Naive thymus-derived CD8-positive, alpha-beta T cell (primary cell): ENCODE measurements at regions not wholly inside any gene's neighbourhood (a gene's known extent, or its start where the extent isn't known, plus 50 kb on each side); places are given as distances from the start of the nearest gene placed in this dataset.
A peak's percentile ranks its signal among the peaks of the same experiment; 100 is the strongest.

ENCODE experiments used
- ATAC-seq, 2 donors: fragments of 150-1000 bp; cut with Tn5 transposase in 1 of 2; sonication (Bioruptor Pico), chemical (Tn5 transposase) in 1 of 2; 1 replicate in 1 of 2; 2 replicates in 1 of 2; pipeline ENCODE4 v1.10.0; 2021; ENCODE audit warnings: mild to moderate bottlenecking in 2 of 2, moderate library complexity in 2 of 2
- POLR2A ChIA-PET: fragments of 350-600 bp; sonication (Branson Sonifier 250); formaldehyde crosslinking; loops from one replicate; lab custom pipeline; 2021; ENCODE audit warnings: antibody characterized with exemption; lab: Charles Lee
- DNase-seq, 10 donors: peaks; one replicate each; pipeline versions ENCODE4 v3.0.0 to v3.0.0-alpha.2; 2020 to 2022
- H3K27ac Mint-ChIP-seq, 10 donors: one replicate each; pipeline ENCODE4 v1.8.0; 2020 to 2022; ENCODE audit warnings: mild to moderate bottlenecking in 10 of 10, mixed read lengths in 10 of 10, moderate library complexity in 4 of 10, inconsistent platforms in 1 of 10
- H3K27me3 Mint-ChIP-seq, 5 donors: one replicate each; pipeline ENCODE4 v1.8.0; 2021 to 2022; ENCODE audit warnings: mixed read lengths in 5 of 5
- H3K36me3 Mint-ChIP-seq, 3 donors: one replicate each; pipeline ENCODE4 v1.8.0; 2020 to 2022; ENCODE audit warnings: mixed read lengths in 3 of 3, mild to moderate bottlenecking in 2 of 3, inconsistent platforms in 1 of 3
- H3K4me1 Mint-ChIP-seq, 4 donors: one replicate each; pipeline ENCODE4 v1.8.0; 2021 to 2022; ENCODE audit warnings: mixed read lengths in 4 of 4
- H3K4me3 Mint-ChIP-seq, 10 donors: one replicate each; pipeline ENCODE4 v1.8.0; 2020 to 2022; ENCODE audit warnings: mild to moderate bottlenecking in 10 of 10, mixed read lengths in 10 of 10, moderate library complexity in 6 of 10, inconsistent platforms in 1 of 10
- H3K9me3 Mint-ChIP-seq, 9 donors: one replicate each; pipeline ENCODE4 v1.8.0; 2020 to 2022; ENCODE audit warnings: mixed read lengths in 9 of 9, mild to moderate bottlenecking in 3 of 9, inconsistent platforms in 1 of 9, moderate library complexity in 1 of 9

DNA sequence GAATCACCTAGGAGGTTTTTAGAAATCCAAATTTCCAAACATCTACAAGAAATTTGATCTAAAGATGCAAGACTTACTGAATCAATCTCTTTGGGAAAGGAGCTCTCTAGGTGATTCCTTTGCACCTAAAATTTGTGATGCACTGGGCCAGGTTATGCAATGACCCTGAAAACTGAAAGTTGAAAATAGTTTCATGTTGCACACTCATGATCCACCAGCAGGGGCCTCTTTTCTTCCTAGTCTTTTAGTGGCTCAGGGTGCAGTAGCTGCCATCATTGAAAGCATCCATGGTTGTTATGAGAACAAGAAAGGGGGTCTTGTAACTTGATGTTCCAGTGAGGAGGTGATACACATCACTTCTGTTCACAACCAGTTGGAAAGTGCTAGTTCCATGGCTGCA is 486.8 kb downstream of the PSAT1 start:
- Mint-ChIP-seq H3K4me3 (no peak overlapping the region), H3K27me3 (peaks cover 0 to 10% (median 0%) of the 10 kb centered on the region in 5 donors), H3K4me1 (no peaks in the 10 kb centered on the region), H3K27ac (peak overlapping the region in 1 of 10 donors; percentile 45), H3K36me3 (no peaks in the 10 kb centered on the region), H3K9me3 (peaks cover 0 to 9% (median 0%) of the 10 kb centered on the region in 9 donors)
- POLR2A ChIA-PET = no interaction called here
- DNase-seq (no peak), ATAC-seq (no peak)

DNA sequence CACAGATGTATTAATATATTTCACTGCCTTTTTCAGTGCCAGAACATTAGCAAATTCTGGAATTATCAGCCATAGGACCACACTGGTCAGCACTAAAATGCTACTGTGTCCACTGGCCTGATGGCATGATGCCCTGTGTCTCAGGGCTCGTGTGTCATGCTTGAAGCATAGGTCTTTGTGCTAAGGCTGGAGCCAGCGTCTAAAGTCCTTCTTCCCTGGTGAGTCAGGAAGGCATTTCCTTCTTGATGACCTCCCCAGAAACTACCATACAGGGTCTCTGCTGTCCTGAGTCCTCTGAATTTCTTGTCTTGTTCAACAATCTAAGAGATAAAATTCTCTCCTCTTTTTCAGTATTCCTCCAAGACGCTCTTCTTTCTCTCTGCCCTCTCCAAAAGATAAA is 489.9 kb downstream of the PSAT1 start:
- POLR2A ChIA-PET = no interaction called here
- Mint-ChIP-seq H3K27me3 (peaks cover 0 to 7% (median 0%) of the 10 kb centered on the region in 5 donors), H3K9me3 (peaks cover 0 to 26% (median 3%) of the 10 kb centered on the region in 9 donors), H3K4me3 (no peak overlapping the region), H3K27ac (peak overlapping the region in 1 of 10 donors; percentile 26), H3K36me3 (no peaks in the 10 kb centered on the region), H3K4me1 (no peaks in the 10 kb centered on the region)
- ATAC-seq = no peak
- no peak for DNase-seq

- no peak for ATAC-seq
- no peaks in the 10 kb centered on the region for H3K36me3 Mint-ChIP-seq
- H3K4me3 Mint-ChIP-seq = no peak overlapping the region
- H3K27ac Mint-ChIP-seq = no peak overlapping the region
- H3K27me3 Mint-ChIP-seq = peaks cover 0 to 7% (median 0%) of the 10 kb centered on the region in 5 donors
- H3K4me1 Mint-ChIP-seq = no peaks in the 10 kb centered on the region
- peaks cover 0 to 31% (median 3%) of the 10 kb centered on the region in 9 donors for H3K9me3 Mint-ChIP-seq
- no peak for DNase-seq
- POLR2A ChIA-PET = no interaction called here
These were observed 491.2 kb downstream of the PSAT1 start for GRCh38 chr9:78788101-78788500.

DNA sequence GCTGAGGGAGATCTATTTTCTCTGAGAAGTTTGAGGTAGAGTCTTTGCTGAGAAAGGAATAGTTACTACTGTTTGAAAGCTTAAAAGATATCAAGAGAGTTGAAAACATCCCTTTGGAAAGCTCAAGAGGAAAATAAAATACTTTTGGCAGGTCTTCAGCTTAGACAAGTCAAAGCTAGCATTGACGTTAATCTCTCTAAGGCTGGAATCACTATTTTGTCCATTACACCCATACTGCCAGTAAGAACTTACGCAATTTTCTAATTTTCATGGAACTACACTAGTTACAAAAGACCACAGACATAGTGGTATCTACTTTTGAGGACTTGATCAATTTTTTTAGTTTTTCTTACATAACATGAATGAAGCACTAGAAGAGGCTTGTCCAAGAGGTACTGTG is 494.9 kb downstream of the PSAT1 start:
- Mint-ChIP-seq H3K27ac (no peak overlapping the region), H3K9me3 (peaks cover 0 to 31% (median 3%) of the 10 kb centered on the region in 9 donors), H3K4me3 (no peak overlapping the region), H3K4me1 (no peaks in the 10 kb centered on the region), H3K27me3 (peaks cover 0 to 7% (median 0%) of the 10 kb centered on the region in 5 donors), H3K36me3 (no peaks in the 10 kb centered on the region)
- POLR2A ChIA-PET = no interaction called here
- ATAC-seq (no peak), DNase-seq (no peak)

GRCh38 chr9:78792745-78793144 is 495.8 kb downstream of the PSAT1 start:
- Mint-ChIP-seq H3K27ac (no peak overlapping the region), H3K36me3 (no peaks in the 10 kb centered on the region)

DNA sequence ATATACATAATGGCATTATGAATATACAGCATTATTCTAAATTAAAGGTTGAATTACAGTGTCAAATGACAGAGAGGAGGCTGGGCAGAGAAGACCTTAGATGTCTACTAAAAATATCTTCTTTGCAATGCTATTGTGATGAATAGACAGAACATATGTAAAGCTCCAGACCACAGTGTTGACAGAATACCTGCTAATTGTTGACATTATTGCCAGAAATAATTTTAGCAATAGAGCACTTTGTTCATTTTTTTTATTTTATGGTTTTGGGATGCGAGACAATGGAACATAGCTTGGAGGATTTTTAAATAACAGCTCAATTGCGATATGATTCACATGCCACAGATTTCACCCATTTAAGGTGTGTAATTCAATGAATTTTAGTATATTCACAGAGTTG is 508.8 kb downstream of the PSAT1 start:
- Mint-ChIP-seq H3K27ac (no peak overlapping the region), H3K36me3 (no peaks in the 10 kb centered on the region), H3K27me3 (peaks cover 0 to 9% (median 9%) of the 10 kb centered on the region in 5 donors), H3K4me1 (no peaks in the 10 kb centered on the region), H3K9me3 (no peaks in the 10 kb centered on the region), H3K4me3 (no peak overlapping the region)
- ATAC-seq (no peak), DNase-seq (no peak)
- POLR2A ChIA-PET = no interaction called here

More at GRCh38 chr9:78792745-78793144, 495.8 kb downstream of the PSAT1 start:
- POLR2A ChIA-PET = no interaction called here
- no peak for DNase-seq
- Mint-ChIP-seq H3K27me3 (peaks cover 0 to 8% (median 0%) of the 10 kb centered on the region in 5 donors), H3K4me3 (no peak overlapping the region), H3K9me3 (peaks cover 0 to 31% (median 0%) of the 10 kb centered on the region in 9 donors), H3K4me1 (no peaks in the 10 kb centered on the region)
- no peak for ATAC-seq

DNA sequence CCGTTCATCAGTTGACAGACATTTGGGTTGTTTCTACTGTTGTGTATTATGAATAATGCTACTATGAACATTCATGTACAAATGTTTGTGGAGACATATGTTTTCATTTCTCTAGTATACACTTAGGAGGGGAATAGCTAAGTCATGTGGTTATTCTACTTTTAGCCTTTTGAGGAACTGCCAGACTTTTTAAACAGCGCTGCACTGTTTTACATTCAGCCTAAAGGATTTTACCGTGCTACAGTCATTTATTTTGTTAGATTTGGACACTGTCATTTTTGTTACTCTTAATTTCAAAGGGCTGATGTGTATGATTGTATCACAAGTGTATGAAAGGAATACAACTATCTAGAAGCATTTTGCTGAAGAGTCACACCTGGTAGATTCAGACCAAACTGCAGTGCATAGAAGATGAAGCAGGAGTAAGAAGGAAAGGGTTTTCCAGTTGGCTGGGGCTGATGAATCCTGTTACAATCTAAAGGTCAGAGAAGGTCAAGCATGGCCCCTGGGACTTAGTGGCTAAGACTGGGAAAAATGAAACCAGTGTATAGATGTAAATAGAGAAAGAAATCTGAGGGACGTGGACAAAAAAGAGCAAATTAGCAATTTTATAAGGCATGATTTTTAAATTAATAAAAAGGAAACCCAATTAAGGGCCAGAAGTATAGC is 509.7 kb downstream of the PSAT1 start:
- Mint-ChIP-seq H3K27ac (no peak overlapping the region), H3K4me1 (no peaks in the 10 kb centered on the region), H3K36me3 (no peaks in the 10 kb centered on the region), H3K27me3 (peaks cover 0 to 9% (median 8%) of the 10 kb centered on the region in 5 donors), H3K9me3 (peaks cover 0 to 2% (median 0%) of the 10 kb centered on the region in 9 donors), H3K4me3 (no peak overlapping the region)
- DNase-seq (no peak), ATAC-seq (no peak)
- POLR2A ChIA-PET = no interaction called here

DNA sequence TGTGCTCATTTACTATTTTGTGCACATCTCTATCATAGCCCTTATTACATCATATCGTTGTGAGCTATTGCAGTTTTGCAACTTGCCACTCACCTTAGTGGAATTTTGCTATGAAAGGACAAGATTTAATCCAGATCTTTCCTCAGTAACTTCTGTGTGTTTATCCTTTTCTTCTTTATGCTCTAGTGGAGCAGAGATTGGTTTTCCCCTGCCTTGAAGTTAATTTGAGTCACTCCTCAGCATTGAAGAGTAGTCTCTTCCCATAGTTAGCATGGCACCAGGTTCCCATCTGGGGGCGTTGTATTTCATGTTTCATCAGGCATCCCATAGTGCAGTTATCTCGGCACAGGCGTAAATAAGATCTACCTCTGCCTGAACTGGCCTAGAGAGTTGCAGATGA is 510.4 kb downstream of the PSAT1 start:
- no peaks in the 10 kb centered on the region for H3K4me1 Mint-ChIP-seq
- POLR2A ChIA-PET = no interaction called here
- peaks cover 0 to 2% (median 0%) of the 10 kb centered on the region in 9 donors for H3K9me3 Mint-ChIP-seq
- H3K4me3 Mint-ChIP-seq = no peak overlapping the region
- no peaks in the 10 kb centered on the region for H3K36me3 Mint-ChIP-seq
- H3K27me3 Mint-ChIP-seq = peaks cover 0 to 9% (median 7%) of the 10 kb centered on the region in 5 donors
- DNase-seq (no peak), ATAC-seq (no peak)
- no peak overlapping the region for H3K27ac Mint-ChIP-seq

DNA sequence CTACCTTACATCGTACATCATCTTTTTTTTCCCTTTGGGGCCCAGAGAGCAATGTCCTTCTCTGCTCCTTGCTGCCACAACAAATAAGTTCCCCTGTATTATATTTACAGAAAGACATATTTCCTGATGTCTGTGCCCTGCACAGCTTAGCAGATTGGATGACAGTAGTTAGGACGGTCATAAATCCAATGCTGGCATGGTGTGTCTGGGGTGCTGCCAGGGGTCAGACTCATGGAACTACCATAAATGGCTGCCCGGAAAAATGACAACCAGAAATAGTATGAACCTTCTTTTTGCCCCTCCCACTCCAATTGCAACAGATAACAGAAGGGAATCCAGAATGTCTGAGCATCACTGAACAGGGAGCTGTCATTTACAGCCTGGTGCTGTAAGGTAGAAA is 511.1 kb downstream of the PSAT1 start:
- H3K27me3 Mint-ChIP-seq = peaks cover 0 to 9% (median 7%) of the 10 kb centered on the region in 5 donors
- ATAC-seq (no peak), DNase-seq (no peak)
- H3K27ac Mint-ChIP-seq = no peak overlapping the region
- H3K9me3 Mint-ChIP-seq = peaks cover 0 to 2% (median 0%) of the 10 kb centered on the region in 9 donors
- no peaks in the 10 kb centered on the region for H3K4me1 Mint-ChIP-seq
- H3K36me3 Mint-ChIP-seq = no peaks in the 10 kb centered on the region
- no peak overlapping the region for H3K4me3 Mint-ChIP-seq
- POLR2A ChIA-PET = no interaction called here

DNA sequence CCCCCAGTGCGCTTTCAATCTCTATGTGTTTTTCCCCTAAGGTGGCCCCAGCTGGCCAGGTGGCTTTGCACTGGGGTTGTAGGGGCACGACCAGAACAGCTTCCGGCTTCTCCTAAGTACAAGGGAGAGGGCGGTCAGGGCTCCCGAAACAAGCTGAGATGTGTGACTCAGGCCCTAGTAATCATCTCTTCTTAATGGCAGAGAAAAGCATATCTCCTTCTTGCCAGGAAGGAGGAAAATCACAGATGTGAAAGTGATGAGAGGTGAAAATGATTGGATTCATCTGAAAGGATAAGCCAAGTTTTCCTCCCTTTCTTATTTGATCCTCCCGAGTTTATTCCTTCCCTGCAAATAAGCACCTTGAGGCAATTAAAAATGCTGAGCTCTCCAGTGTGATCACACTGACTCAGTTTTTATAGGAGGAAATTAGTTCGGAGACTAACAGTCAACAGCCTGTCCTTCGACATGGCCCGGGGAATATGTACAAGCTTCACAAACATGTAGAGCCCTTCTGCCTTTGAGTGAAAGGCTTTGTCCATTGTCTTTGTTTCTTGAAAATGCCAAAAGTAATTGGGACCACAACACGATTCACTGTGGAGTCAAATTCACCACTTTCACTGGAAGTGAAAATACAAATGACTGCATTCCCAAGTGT is 514.8 kb downstream of the PSAT1 start:
- H3K27ac Mint-ChIP-seq = no peak overlapping the region
- POLR2A ChIA-PET = no interaction called here
- no peak overlapping the region for H3K4me3 Mint-ChIP-seq
- H3K36me3 Mint-ChIP-seq = no peaks in the 10 kb centered on the region
- H3K27me3 Mint-ChIP-seq = peaks cover 0 to 9% (median 5%) of the 10 kb centered on the region in 5 donors
- no peaks in the 10 kb centered on the region for H3K4me1 Mint-ChIP-seq
- ATAC-seq (no peak), DNase-seq (no peak)
- H3K9me3 Mint-ChIP-seq = peaks cover 0 to 2% (median 0%) of the 10 kb centered on the region in 9 donors

DNA sequence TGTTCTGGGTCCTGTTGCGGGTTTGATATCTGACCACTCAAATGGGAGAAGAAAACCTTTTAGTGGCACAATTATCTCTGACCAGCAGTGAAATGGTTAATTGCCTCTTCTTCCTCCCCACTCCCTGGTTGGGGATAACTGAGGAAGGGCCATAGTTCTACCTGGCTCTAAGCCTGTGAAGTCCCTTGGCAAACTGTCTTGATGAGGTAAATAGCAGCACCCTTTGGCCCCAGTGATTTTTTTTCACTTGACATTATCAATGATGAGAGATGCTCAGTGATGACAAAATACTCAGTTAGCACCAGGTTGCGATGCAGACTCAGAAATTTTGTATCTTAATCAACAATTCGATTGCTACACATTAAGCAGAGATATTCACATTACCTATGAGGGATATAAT is 515.7 kb downstream of the PSAT1 start:
- POLR2A ChIA-PET = no interaction called here
- Mint-ChIP-seq H3K27me3 (peaks cover 0 to 9% (median 3%) of the 10 kb centered on the region in 5 donors), H3K4me1 (no peaks in the 10 kb centered on the region), H3K36me3 (no peaks in the 10 kb centered on the region), H3K9me3 (peaks cover 0 to 2% (median 0%) of the 10 kb centered on the region in 9 donors), H3K4me3 (no peak overlapping the region), H3K27ac (no peak overlapping the region)
- no peak for DNase-seq
- no peak for ATAC-seq

GRCh38 chr9:78813602-78814180 is 516.8 kb downstream of the PSAT1 start:
- ATAC-seq = no peak

More at GRCh38 chr9:78813602-78814180, 516.8 kb downstream of the PSAT1 start:
- Mint-ChIP-seq H3K27me3 (peaks cover 0 to 4% (median 1%) of the 10 kb centered on the region in 5 donors), H3K27ac (no peak overlapping the region), H3K4me3 (no peak overlapping the region), H3K36me3 (no peaks in the 10 kb centered on the region), H3K9me3 (peaks cover 0 to 2% (median 0%) of the 10 kb centered on the region in 9 donors), H3K4me1 (no peaks in the 10 kb centered on the region)
- POLR2A ChIA-PET = no interaction called here
- no peak for DNase-seq
